H9 (cell line): ENCODE measurements at regions not wholly inside any gene's neighbourhood (a gene's known extent, or its start where the extent isn't known, plus 50 kb on each side); places are given as distances from the start of the nearest gene placed in this dataset.

ENCODE experiments used
- DNase-seq: peaks from one replicate; pipeline ENCODE4 v3.0.0-alpha.2; 2017
- H2AFZ ChIP-seq: one replicate; pipeline ENCODE4 v1.6.1; 2013; ENCODE audit warnings: mild to moderate bottlenecking, low read length, control low read depth, moderate library complexity
- H2AK5ac ChIP-seq: 2 replicates; pipeline ENCODE4 v1.6.1; 2013; ENCODE audit warnings: low read length, control low read depth, mixed read lengths; ENCODE audit not compliant: insufficient read length
- H2BK120ac ChIP-seq: one replicate; pipeline ENCODE4 v1.6.1; 2013; ENCODE audit warnings: low read depth, mild to moderate bottlenecking, low read length, control low read depth, inconsistent platforms; ENCODE audit not compliant: poor library complexity, severe bottlenecking
- H2BK12ac ChIP-seq: 2 replicates; pipeline ENCODE4 v1.6.1; 2013; ENCODE audit warnings: low read length, control low read depth, mixed read lengths, low read depth; ENCODE audit not compliant: insufficient read length
- H2BK15ac ChIP-seq: 2 replicates; pipeline ENCODE4 v1.6.1; 2013; ENCODE audit warnings: low read depth, low read length, control low read depth
- H2BK20ac ChIP-seq: one replicate; pipeline ENCODE4 v1.6.1; 2013; ENCODE audit warnings: low read depth, mild to moderate bottlenecking, low read length, control low read depth, inconsistent platforms; ENCODE audit not compliant: poor library complexity, severe bottlenecking
- H2BK5ac ChIP-seq: 2 replicates; pipeline ENCODE4 v1.6.1; 2013; ENCODE audit warnings: low read length, control low read depth, mixed read lengths; ENCODE audit not compliant: insufficient read length
- H3K14ac ChIP-seq: 2 replicates; pipeline ENCODE4 v1.6.1; 2013; ENCODE audit warnings: low read length, control low read depth; ENCODE audit not compliant: insufficient read depth
- H3K18ac ChIP-seq: 2 replicates; pipeline ENCODE4 v1.6.1; 2013; ENCODE audit warnings: low read depth, mild to moderate bottlenecking, mixed read lengths, low read length, control low read depth; ENCODE audit not compliant: insufficient read length
- H3K23ac ChIP-seq: 2 replicates; pipeline ENCODE4 v1.6.1; 2013; ENCODE audit warnings: low read length, control low read depth, mixed read lengths, low read depth; ENCODE audit not compliant: insufficient read length
- H3K23me2 ChIP-seq: 2 replicates; pipeline ENCODE4 v1.6.1; 2013; ENCODE audit warnings: low read depth, mild to moderate bottlenecking, mixed read lengths, low read length, control low read depth; ENCODE audit not compliant: insufficient read length, poor library complexity, severe bottlenecking
- H3K27ac ChIP-seq: 2 replicates; pipeline ENCODE4 v1.5.1; 2013; ENCODE audit warnings: low read length, control low read depth, mixed read lengths, low read depth; ENCODE audit not compliant: insufficient read length
- H3K27me3 ChIP-seq: 2 replicates; pipeline ENCODE4 v1.6.1; 2013; ENCODE audit warnings: low read length, control low read depth, inconsistent platforms; ENCODE audit not compliant: insufficient read depth
- H3K4ac ChIP-seq: 2 replicates; pipeline ENCODE4 v1.6.1; 2013; ENCODE audit warnings: low read depth, mild to moderate bottlenecking, control low read depth, inconsistent platforms, low read length, moderate library complexity
- H3K4me1 ChIP-seq: 2 replicates; pipeline ENCODE4 v1.6.1; 2013; ENCODE audit warnings: low read length, control low read depth, inconsistent platforms; ENCODE audit not compliant: insufficient read depth
- H3K4me2 ChIP-seq: 2 replicates; pipeline ENCODE4 v1.6.1; 2013; ENCODE audit warnings: low read length, control low read depth, mixed read lengths; ENCODE audit not compliant: insufficient read length, insufficient read depth
- H3K56ac ChIP-seq: 2 replicates; pipeline ENCODE4 v1.6.1; 2013; ENCODE audit warnings: low read depth, mild to moderate bottlenecking, mixed read lengths, low read length, control low read depth; ENCODE audit not compliant: insufficient read length
- H3K79me1 ChIP-seq: 2 replicates; pipeline ENCODE4 v1.6.1; 2013; ENCODE audit warnings: low read depth, mild to moderate bottlenecking, moderate library complexity, low read length, control low read depth, inconsistent platforms; ENCODE audit not compliant: insufficient read depth, poor library complexity, severe bottlenecking
- H3K79me2 ChIP-seq: 2 replicates; pipeline ENCODE4 v1.6.1; 2013; ENCODE audit warnings: low read length, control low read depth, inconsistent platforms; ENCODE audit not compliant: insufficient read depth
- H3K9ac ChIP-seq: 2 replicates; pipeline ENCODE4 v1.6.1; 2013; ENCODE audit warnings: low read length, control low read depth, mixed read lengths; ENCODE audit not compliant: insufficient read length; ENCODE audit errors: extremely low read depth
- H3K9me3 ChIP-seq: one replicate; pipeline ENCODE4 v1.6.1; 2013; ENCODE audit warnings: low read depth, low read length, inconsistent platforms; ENCODE audit not compliant: control insufficient read depth
- H3T11ph ChIP-seq: one replicate; pipeline ENCODE4 v1.6.1; 2013; ENCODE audit warnings: mild to moderate bottlenecking, low read length, control low read depth, inconsistent platforms
- H4K20me1 ChIP-seq: one replicate; pipeline ENCODE4 v1.6.1; 2013; ENCODE audit not compliant: control insufficient read depth, insufficient read length, insufficient read depth
- H4K5ac ChIP-seq: 2 replicates; pipeline ENCODE4 v1.6.1; 2013; ENCODE audit warnings: low read depth, mild to moderate bottlenecking, mixed read lengths, low read length, control low read depth; ENCODE audit not compliant: insufficient read length
- H4K8ac ChIP-seq: replicated peaks from 2 replicates; pipeline ENCODE4 v1.6.1; 2013; ENCODE audit warnings: low read length, control low read depth, mixed read lengths, low read depth; ENCODE audit not compliant: insufficient read length
- H4K91ac ChIP-seq: 2 replicates; pipeline ENCODE4 v1.6.1; 2013; ENCODE audit warnings: low read depth, mild to moderate bottlenecking, moderate library complexity, mixed read lengths, low read length, control low read depth; ENCODE audit not compliant: insufficient read length
- H3K27ac Mint-ChIP-seq, 3 experiments: 2 replicates in 2 of 3; 3 replicates in 1 of 3; pipeline ENCODE4 v1.8.0; 2020 to 2021; ENCODE audit warnings: mixed read lengths in 3 of 3, mild to moderate bottlenecking in 1 of 3, moderate library complexity in 1 of 3
- H3K27me3 Mint-ChIP-seq: 2 replicates; pipeline ENCODE4 v1.8.0; 2021; ENCODE audit warnings: low read depth, mild to moderate bottlenecking, moderate library complexity, mixed read lengths
- H3K36me3 Mint-ChIP-seq, 3 experiments: 2 replicates in 2 of 3; 3 replicates in 1 of 3; pipeline ENCODE4 v1.8.0; 2020 to 2021; ENCODE audit warnings: low read depth in 3 of 3, mixed read lengths in 3 of 3; ENCODE audit not compliant: insufficient read depth in 1 of 3
- H3K4me1 Mint-ChIP-seq, 2 experiments: 2 replicates each; pipeline ENCODE4 v1.8.0; 2020; ENCODE audit warnings: mixed read lengths in 2 of 2
- H3K4me3 Mint-ChIP-seq, 2 experiments: 2 replicates in 1 of 2; 3 replicates in 1 of 2; pipeline ENCODE4 v1.8.0; 2020 to 2021; ENCODE audit warnings: mild to moderate bottlenecking in 2 of 2, mixed read lengths in 2 of 2, moderate library complexity in 1 of 2
- H3K9me3 Mint-ChIP-seq, 2 experiments: 2 replicates in 1 of 2; 3 replicates in 1 of 2; pipeline ENCODE4 v1.8.0; 2020; ENCODE audit warnings: mild to moderate bottlenecking in 2 of 2, mixed read lengths in 2 of 2, moderate library complexity in 1 of 2
- WGBS: extraction: QIAGEN DNeasy Blood & Tissue Kit; methylation state at CpG from one replicate; pipeline ENCODE4 v1.1.7; 2013; ENCODE audit warnings: missing lambda C conversion rate, low lambda C conversion rate, mixed read lengths; ENCODE audit not compliant: insufficient read length; ENCODE audit errors: extremely low coverage; 5-methylcytosine and 5-hydroxymethylcytosine counted together
- TF ChIP-seq, protein P1 (sequence below): fragments of 200-600 bp; sonication (generic); conservative IDR thresholded peaks from 3 replicates; pipeline ENCODE4 v1.8.0; 2021; ENCODE audit warnings: antibody characterized with exemption, mild to moderate bottlenecking

DNA sequence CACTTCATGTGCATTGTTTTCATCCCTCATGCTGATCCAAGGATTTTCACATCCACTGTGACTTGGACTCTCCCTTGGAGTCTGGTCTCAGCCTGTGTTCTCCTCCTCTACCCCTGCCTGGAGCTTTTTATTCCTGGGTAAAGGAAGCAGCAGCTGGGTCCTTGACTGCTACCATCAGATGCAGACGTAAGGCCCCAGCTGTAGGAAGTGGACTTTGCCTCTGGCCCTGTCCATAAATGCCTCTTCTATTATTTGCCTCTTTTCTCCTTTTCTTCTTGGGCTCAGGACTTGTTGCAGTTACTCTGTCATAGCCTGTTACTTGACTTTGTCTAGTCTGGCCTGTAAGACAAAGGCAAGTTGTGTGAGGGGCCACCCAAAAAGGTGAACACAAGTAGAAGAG lies 303.8 kb downstream of the NXPE2 start:
- Histone ChIP-seq H3K27me3 (no peaks in the 10 kb centered on the region), H3T11ph (no peak overlapping the region), H3K79me2 (no peaks in the 10 kb centered on the region), H2AFZ (no peak overlapping the region), H3K14ac (no peak overlapping the region), H2BK120ac (no peak overlapping the region), H2BK15ac (no peak overlapping the region), H3K9me3 (no peaks in the 10 kb centered on the region), H2BK5ac (no peak overlapping the region), H4K91ac (no peak overlapping the region), H3K23ac (no peak overlapping the region), H3K79me1 (no peaks in the 10 kb centered on the region), H2BK20ac (no peak overlapping the region), H3K27ac (no peak overlapping the region), H2BK12ac (no peak overlapping the region), H4K20me1 (no peaks in the 10 kb centered on the region), H2AK5ac (no peak overlapping the region), H3K4ac (no peak overlapping the region), H3K18ac (no peak overlapping the region), H3K9ac (no peak overlapping the region), H3K4me2 (no peak overlapping the region), H3K23me2 (no peaks in the 10 kb centered on the region), H3K56ac (no peak overlapping the region), H4K8ac (no peak overlapping the region), H3K4me1 (no peaks in the 10 kb centered on the region), H4K5ac (no peak overlapping the region)
- Mint-ChIP-seq H3K9me3 (no peaks in the 10 kb centered on the region), H3K4me1 (no peaks in the 10 kb centered on the region), H3K27ac (no peak overlapping the region), H3K36me3 (no peaks in the 10 kb centered on the region), H3K4me3 (no peak overlapping the region), H3K27me3 (no peaks in the 10 kb centered on the region; the same call in 1 of the 2 replicates)
- no peak for DNase-seq
- TF ChIP-seq, protein P1, sequence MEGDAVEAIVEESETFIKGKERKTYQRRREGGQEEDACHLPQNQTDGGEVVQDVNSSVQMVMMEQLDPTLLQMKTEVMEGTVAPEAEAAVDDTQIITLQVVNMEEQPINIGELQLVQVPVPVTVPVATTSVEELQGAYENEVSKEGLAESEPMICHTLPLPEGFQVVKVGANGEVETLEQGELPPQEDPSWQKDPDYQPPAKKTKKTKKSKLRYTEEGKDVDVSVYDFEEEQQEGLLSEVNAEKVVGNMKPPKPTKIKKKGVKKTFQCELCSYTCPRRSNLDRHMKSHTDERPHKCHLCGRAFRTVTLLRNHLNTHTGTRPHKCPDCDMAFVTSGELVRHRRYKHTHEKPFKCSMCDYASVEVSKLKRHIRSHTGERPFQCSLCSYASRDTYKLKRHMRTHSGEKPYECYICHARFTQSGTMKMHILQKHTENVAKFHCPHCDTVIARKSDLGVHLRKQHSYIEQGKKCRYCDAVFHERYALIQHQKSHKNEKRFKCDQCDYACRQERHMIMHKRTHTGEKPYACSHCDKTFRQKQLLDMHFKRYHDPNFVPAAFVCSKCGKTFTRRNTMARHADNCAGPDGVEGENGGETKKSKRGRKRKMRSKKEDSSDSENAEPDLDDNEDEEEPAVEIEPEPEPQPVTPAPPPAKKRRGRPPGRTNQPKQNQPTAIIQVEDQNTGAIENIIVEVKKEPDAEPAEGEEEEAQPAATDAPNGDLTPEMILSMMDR: no peak
- WGBS: no CpG with 5 or more reads among the region's 1 CpG
